HFF-Myc (cell line): ENCODE measurements at regions not wholly inside any gene's neighbourhood (a gene's known extent, or its start where the extent isn't known, plus 50 kb on each side); places are given as distances from the start of the nearest gene placed in this dataset.

Experiments
- DNase-seq: peaks from one replicate; pipeline ENCODE4 v3.0.0-alpha.2; 2011; ENCODE audit warnings: low read depth; ENCODE audit errors: extremely low read depth
- H3K4me3 ChIP-seq: replicated peaks from 2 replicates; pipeline ENCODE4 v1.5.1; 2011; ENCODE audit warnings: low read depth, mild to moderate bottlenecking, control low read depth, low read length
- TF ChIP-seq, protein P1 (sequence below): IDR thresholded peaks from 2 replicates; pipeline ENCODE4 v1.5.1; 2012; ENCODE audit warnings: mild to moderate bottlenecking, low read depth, low read length, control low read depth; ENCODE audit errors: missing control alignments

DNA sequence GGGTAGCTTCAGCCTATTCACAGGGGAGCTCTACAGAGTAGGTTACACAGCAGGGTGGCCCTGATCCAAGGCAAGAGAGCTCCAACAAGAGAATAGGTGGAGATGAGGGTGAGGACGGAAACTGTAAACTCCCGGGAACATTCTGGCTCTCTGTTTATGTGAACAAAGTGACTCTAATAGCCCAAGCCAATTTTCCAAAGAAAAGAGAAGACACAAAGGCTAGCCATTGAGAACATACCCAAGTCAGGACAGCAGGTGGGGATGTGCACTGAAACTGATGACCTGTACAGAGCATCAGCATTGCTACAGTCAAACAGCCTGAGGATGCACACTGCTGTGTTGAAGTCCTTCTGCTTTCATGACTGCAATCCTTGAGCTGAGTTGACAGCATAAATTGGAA lies 136.0 kb upstream of the TOP1 start:
- TF ChIP-seq, protein P1, sequence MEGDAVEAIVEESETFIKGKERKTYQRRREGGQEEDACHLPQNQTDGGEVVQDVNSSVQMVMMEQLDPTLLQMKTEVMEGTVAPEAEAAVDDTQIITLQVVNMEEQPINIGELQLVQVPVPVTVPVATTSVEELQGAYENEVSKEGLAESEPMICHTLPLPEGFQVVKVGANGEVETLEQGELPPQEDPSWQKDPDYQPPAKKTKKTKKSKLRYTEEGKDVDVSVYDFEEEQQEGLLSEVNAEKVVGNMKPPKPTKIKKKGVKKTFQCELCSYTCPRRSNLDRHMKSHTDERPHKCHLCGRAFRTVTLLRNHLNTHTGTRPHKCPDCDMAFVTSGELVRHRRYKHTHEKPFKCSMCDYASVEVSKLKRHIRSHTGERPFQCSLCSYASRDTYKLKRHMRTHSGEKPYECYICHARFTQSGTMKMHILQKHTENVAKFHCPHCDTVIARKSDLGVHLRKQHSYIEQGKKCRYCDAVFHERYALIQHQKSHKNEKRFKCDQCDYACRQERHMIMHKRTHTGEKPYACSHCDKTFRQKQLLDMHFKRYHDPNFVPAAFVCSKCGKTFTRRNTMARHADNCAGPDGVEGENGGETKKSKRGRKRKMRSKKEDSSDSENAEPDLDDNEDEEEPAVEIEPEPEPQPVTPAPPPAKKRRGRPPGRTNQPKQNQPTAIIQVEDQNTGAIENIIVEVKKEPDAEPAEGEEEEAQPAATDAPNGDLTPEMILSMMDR, result no peak
- no peak for DNase-seq
- H3K4me3 ChIP-seq, result no peak overlapping the region

GRCh38 chr20:40893610-40894236 lies 134.9 kb upstream of the TOP1 start:
- TF ChIP-seq, protein P1, result no peak
- no peak for DNase-seq
- no peak overlapping the region for H3K4me3 ChIP-seq

DNA sequence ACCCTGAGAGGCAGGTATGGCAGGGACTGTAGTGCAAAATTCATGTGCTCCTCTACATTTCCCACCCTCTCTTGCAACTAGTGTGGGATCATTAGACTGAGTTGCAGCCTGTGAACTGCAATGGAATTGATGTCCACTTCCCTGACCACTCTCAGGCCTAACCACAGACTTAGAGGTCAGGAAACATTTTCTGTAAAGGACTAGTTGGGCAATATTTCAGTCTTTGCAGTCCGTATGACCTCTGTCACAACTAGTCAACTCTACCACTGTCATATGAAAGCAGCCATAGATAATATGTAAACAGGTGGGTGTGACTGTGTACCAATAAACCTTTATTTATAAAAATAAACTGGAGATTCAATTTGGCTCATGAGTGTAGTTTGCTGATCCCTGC lies 134.4 kb upstream of the TOP1 start:
- DNase-seq, result no peak
- no peak overlapping the region for H3K4me3 ChIP-seq
- TF ChIP-seq, protein P1, result no peak

DNA sequence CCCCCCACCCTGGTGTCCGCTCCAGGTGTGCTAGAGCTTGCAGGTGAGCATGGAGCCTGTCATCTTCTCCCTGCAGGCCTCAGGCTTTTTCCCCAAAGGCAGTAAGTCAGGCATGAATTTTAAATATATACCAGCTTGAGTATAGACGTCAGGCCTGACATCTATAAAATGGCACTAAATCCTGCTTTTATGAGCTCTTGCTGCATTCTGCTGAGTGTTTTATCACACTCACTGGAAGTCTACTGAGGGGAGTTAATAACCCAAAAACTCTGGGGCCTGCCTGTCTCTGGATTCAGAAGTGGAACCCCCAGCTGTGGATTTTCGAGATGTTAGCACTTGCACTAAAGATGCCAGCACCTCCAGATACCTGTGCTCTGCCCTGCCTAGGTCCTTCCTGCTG lies 133.4 kb upstream of the TOP1 start:
- TF ChIP-seq, protein P1, result no peak
- no peak overlapping the region for H3K4me3 ChIP-seq
- no peak for DNase-seq

DNA sequence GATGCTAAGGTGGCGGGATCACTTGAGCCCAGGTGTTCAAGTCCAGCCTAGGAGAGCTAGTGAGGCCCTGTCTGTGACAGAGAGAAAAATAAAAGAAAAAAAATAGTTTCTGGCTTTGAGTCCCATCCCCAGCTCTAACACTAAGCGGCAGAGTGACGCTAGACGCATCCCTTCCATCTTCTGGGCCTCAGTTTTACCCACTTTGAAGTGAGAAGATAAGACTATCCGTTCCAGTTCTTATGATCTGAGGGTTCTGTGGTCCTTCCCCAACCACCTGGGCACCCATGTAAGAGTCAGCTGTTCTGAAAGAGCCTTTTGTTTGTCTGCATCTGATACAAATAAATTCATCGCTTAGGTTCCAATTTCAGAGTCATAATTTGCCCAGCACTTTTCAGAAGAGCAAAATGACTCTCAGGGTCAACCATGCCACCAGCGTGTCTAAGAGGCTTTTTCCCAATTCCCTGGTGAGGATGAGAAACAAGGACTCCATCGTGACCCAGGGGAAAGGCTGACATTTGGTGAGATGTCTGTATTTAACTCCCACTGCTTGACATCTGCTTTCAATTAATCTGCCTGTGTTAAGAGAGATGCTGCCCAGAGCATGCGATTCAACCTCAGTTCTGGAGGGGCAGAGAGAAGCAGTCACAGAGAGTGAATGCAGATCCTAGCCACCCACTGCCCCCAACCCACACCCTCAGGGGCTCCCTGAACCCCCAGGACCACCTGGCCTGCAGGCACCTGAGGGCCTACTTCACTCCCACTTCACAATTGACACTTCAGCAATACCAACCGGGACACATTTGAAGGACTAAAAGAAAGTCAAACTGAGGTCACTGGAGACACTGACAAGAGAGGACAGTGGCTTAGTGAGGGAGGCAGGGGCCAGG lies 131.6 kb upstream of the TOP1 start:
- TF ChIP-seq, protein P1, result no peak
- H3K4me3 ChIP-seq, result no peak overlapping the region
- peak; percentile 61 for DNase-seq

- TF ChIP-seq, protein P1, result no peak
- DNase-seq, result no peak
- H3K4me3 ChIP-seq, result no peak overlapping the region
Observed at GRCh38 chr20:40899344-40899743, 129.3 kb upstream of the TOP1 start.
